Pons (tissue), 1 donor: ENCODE measurements at regions not wholly inside any gene's neighbourhood (a gene's known extent, or its start where the extent isn't known, plus 50 kb on each side); places are given as distances from the start of the nearest gene placed in this dataset.

Experiments
- DNase-seq: peaks from one replicate; pipeline ENCODE4 v3.0.0-alpha.2; 2016; ENCODE audit warnings: low spot score

- DNase-seq: no peak
Measured at GRCh38 chr12:77352946-77353345, 287.6 kb upstream of the E2F7 start.

- DNase-seq: no peak
Measured at GRCh38 chr12:77351860-77352259, 286.5 kb upstream of the E2F7 start.

- DNase-seq: no peak
Measured at GRCh38 chr12:77349689-77350370, 284.5 kb upstream of the E2F7 start.

GRCh38 chr12:77347017-77347416, 281.6 kb upstream of the E2F7 start:
- DNase-seq: no peak

GRCh38 chr12:77345336-77345735, 280.0 kb upstream of the E2F7 start:
- DNase-seq: no peak

GRCh38 chr12:77344651-77345050, 279.3 kb upstream of the E2F7 start:
- no peak for DNase-seq

- no peak for DNase-seq
Measured at GRCh38 chr12:77343291-77343690, 277.9 kb upstream of the E2F7 start.

- no peak for DNase-seq
Measured at GRCh38 chr12:77342253-77342652, 276.9 kb upstream of the E2F7 start.

- DNase-seq: no peak
Measured at GRCh38 chr12:77339610-77340009, 274.2 kb upstream of the E2F7 start.

- no peak for DNase-seq
Measured at GRCh38 chr12:77337362-77337761, 272.0 kb upstream of the E2F7 start.

- DNase-seq: no peak
Measured at GRCh38 chr12:77334806-77335205, 269.4 kb upstream of the E2F7 start.

- no peak for DNase-seq
Measured at GRCh38 chr12:77328326-77328725, 263.0 kb upstream of the E2F7 start.

- DNase-seq: peak; percentile 7
Measured at GRCh38 chr12:77325511-77326236, 260.3 kb upstream of the E2F7 start.

- DNase-seq: peak; percentile 59
Measured at GRCh38 chr12:77324763-77325468, 259.5 kb upstream of the E2F7 start.

GRCh38 chr12:77324416-77324762, 259.0 kb upstream of the E2F7 start:
- peak; percentile 37 for DNase-seq

- no peak for DNase-seq
Measured at GRCh38 chr12:77323788-77324415, 258.5 kb upstream of the E2F7 start.

- DNase-seq: no peak
Measured at GRCh38 chr12:77319166-77319565, 253.8 kb upstream of the E2F7 start.

GRCh38 chr12:77315407-77315806, 250.0 kb upstream of the E2F7 start:
- no peak for DNase-seq

- DNase-seq: no peak
Measured at GRCh38 chr12:77314378-77315052, 249.1 kb upstream of the E2F7 start.

GRCh38 chr12:77308056-77308455, 242.7 kb upstream of the E2F7 start:
- DNase-seq: no peak

GRCh38 chr12:77300811-77301210, 235.4 kb upstream of the E2F7 start:
- no peak for DNase-seq
